H1 (cell line): ENCODE measurements at regions not wholly inside any gene's neighbourhood (a gene's known extent, or its start where the extent isn't known, plus 50 kb on each side); places are given as distances from the start of the nearest gene placed in this dataset.

Experiments
- CBX8 ChIP-seq: fragments of 300-800, 300-1000 bp; sonication (generic); IDR thresholded peaks from 2 replicates; pipeline ENCODE4 v1.7.1; 2016; ENCODE audit warnings: low read depth, low read length, borderline replicate concordance
- EZH2 ChIP-seq: fragments of 200-600 bp; sonication (generic); IDR thresholded peaks from 2 replicates; pipeline ENCODE4 v1.7.1; 2012; ENCODE audit warnings: low read depth, mild to moderate bottlenecking, moderate library complexity, low read length, inconsistent platforms; ENCODE audit not compliant: severe bottlenecking

DNA sequence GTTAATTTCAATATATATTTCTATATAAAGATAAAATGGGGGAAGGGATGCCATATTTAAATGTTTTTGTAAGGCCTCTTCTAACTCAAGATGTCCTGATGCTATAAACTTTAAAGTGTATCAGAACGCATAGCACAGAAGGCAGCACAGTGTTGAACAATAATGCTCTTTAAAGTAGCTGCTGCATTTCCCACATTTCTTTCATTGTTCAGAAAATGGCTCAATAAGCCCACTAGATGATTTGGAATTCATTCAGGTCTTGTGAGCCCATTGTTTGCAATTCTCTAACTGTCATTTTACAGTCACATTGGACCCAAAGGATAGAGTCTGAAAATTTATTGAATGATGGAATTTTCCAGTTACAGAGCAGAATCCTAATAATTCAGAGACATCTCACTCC is 64.0 kb upstream of the PCED1B start (continued):
- TF ChIP-seq CBX8 (no peak), EZH2 (no peak)
- TF ChIP-seq, all 59 proteins: peak for 0
